HepG2 (cell line): ENCODE measurements at regions not wholly inside any gene's neighbourhood (a gene's known extent, or its start where the extent isn't known, plus 50 kb on each side); places are given as distances from the start of the nearest gene placed in this dataset.

Experiments used
- ATAC-seq: fragments of 200-7000 bp; cut with Tn5 transposase; 3 replicates; pipeline ENCODE4 v1.9.1; 2020; ENCODE audit warnings: mild to moderate bottlenecking, moderate library complexity
- BruUV-seq: library from RNA; stranded (reverse); fragments of 400-500 nt; replicated peaks from 2 replicates; lab custom pipeline; 2021; lab: Mats Ljungman, UMichigan
- CTCF ChIA-PET: fragments of 300-600 bp; formaldehyde crosslinking; extraction: SDS; loops from one replicate; lab custom pipeline; 2021; ENCODE audit warnings: low total read pairs, inconsistent platforms, low intra/inter-chr PET ratio; lab: Yijun Ruan, JAX
- POLR2A ChIA-PET: fragments of 350-600 bp; sonication (Branson Sonifier 250); formaldehyde crosslinking; loops from one replicate; lab custom pipeline; 2020; ENCODE audit warnings: antibody characterized with exemption, inconsistent platforms; lab: Yijun Ruan, JAX
- DNase-seq: peaks from one replicate; pipeline ENCODE4 v3.0.0-alpha.2; 2015; ENCODE audit warnings: low spot score
- FAIRE-seq: peaks from 3 replicates; lab custom pipeline; 2011; peaks lifted over from hg19 to GRCh38; lab: Jason Lieb, UNC
- H2AFZ ChIP-seq: one replicate; pipeline ENCODE4 v1.6.1; 2011; ENCODE audit warnings: low read length, inconsistent platforms
- H3K27ac ChIP-seq: fragments of 300-600 bp; 3 replicates; pipeline ENCODE4 v1.8.0; 2011; ENCODE audit warnings: mixed run types, mild to moderate bottlenecking, mixed read lengths, low read length, inconsistent platforms; ENCODE audit not compliant: insufficient read depth; ENCODE audit errors: extremely low read length
- H3K27me3 ChIP-seq, 2 experiments: fragments of 200-600 bp in 1 of 2; 2 replicates in 1 of 2; 3 replicates in 1 of 2; pipeline versions ENCODE4 v1.6.0 to v1.8.0; 2011; ENCODE audit warnings: low read length in 2 of 2, mild to moderate bottlenecking in 2 of 2, moderate library complexity in 2 of 2, inconsistent platforms in 1 of 2; ENCODE audit not compliant: insufficient read depth in 2 of 2, control insufficient read depth in 1 of 2
- H3K36me3 ChIP-seq, 2 experiments: fragments of 200-600 bp in 1 of 2; replicated peaks in 1 of 2; 2 replicates in 1 of 2; 3 replicates in 1 of 2; pipeline versions ENCODE4 v1.5.1 to v1.8.0; 2011; ENCODE audit warnings: low read length in 2 of 2, inconsistent platforms in 1 of 2; ENCODE audit not compliant: insufficient read depth in 2 of 2, control insufficient read depth in 1 of 2
- H3K4me1 ChIP-seq: 2 replicates; pipeline ENCODE4 v1.5.1; 2012; ENCODE audit warnings: low read length, inconsistent platforms; ENCODE audit not compliant: insufficient read depth
- H3K4me2 ChIP-seq: 2 replicates; pipeline ENCODE4 v1.6.0; 2011; ENCODE audit warnings: low read depth, low read length, inconsistent platforms
- H3K4me3 ChIP-seq, 3 experiments: fragments of 200-600 bp in 1 of 3; sonication (generic), shearing (Covaris generic) in 1 of 3; replicated peaks in 1 of 3; 2 replicates each; pipeline ENCODE4 v1.5.1; 2011 to 2016; ENCODE audit warnings: low read length in 3 of 3, inconsistent platforms in 2 of 3, low read depth in 2 of 3, mild to moderate bottlenecking in 2 of 3, control low read depth in 1 of 3, mixed read lengths in 1 of 3; ENCODE audit not compliant: insufficient read depth in 1 of 3
- H3K79me2 ChIP-seq: one replicate; pipeline ENCODE4 v1.6.1; 2011; ENCODE audit warnings: low read length, inconsistent platforms; ENCODE audit not compliant: insufficient read depth
- H3K9ac ChIP-seq: 2 replicates; pipeline ENCODE4 v1.6.0; 2011; ENCODE audit warnings: mild to moderate bottlenecking, low read depth, low read length, inconsistent platforms; ENCODE audit not compliant: insufficient read depth
- H3K9me3 ChIP-seq: 2 replicates; pipeline ENCODE4 v1.5.1; 2012; ENCODE audit warnings: mild to moderate bottlenecking, low read length
- H4K20me1 ChIP-seq: 2 replicates; pipeline ENCODE4 v1.6.0; 2011; ENCODE audit warnings: inconsistent platforms, mild to moderate bottlenecking, low read length, moderate library complexity; ENCODE audit not compliant: insufficient read depth
- CBX5 ChIP-seq: sonication (generic); formaldehyde crosslinking; IDR thresholded peaks from 2 replicates; pipeline ENCODE4 v1.4.0; 2020; ENCODE audit warnings: missing genetic modification reagents, borderline replicate concordance
- DR1 ChIP-seq: sonication (generic); formaldehyde crosslinking; IDR thresholded peaks from 2 replicates; pipeline ENCODE4 v1.8.0; 2021; ENCODE audit warnings: mild to moderate bottlenecking, missing genetic modification reagents, inconsistent platforms
- GATA4 ChIP-seq: sonication (generic); IDR thresholded peaks from 2 replicates; pipeline ENCODE4 v1.6.1; 2016; ENCODE audit warnings: antibody characterized with exemption, low read depth, borderline replicate concordance
- HCFC1 ChIP-seq: fragments of 150-350 bp; IDR thresholded peaks from 2 replicates; pipeline ENCODE4 v1.6.1; 2014; ENCODE audit warnings: low read depth, low read length
- HHEX ChIP-seq: IDR thresholded peaks from 2 replicates; pipeline ENCODE4 v1.6.1; 2016; ENCODE audit warnings: control low read depth
- NPAS2 ChIP-seq: sonication (generic); formaldehyde crosslinking; IDR thresholded peaks from 2 replicates; pipeline ENCODE4 v1.8.0; 2022; ENCODE audit warnings: mild to moderate bottlenecking, missing genetic modification reagents, borderline replicate concordance
- PCBP1 ChIP-seq: fragments of 200-400 bp; formaldehyde crosslinking; IDR thresholded peaks from 2 replicates; pipeline ENCODE4 v1.6.1; 2017; ENCODE audit warnings: mild to moderate bottlenecking, low read depth, low read length, borderline replicate concordance
- SSRP1 ChIP-seq: IDR thresholded peaks from 2 replicates; pipeline ENCODE4 v1.6.1; 2016; ENCODE audit warnings: control low read depth
- TBX2 ChIP-seq: sonication (generic); formaldehyde crosslinking; IDR thresholded peaks from 2 replicates; pipeline ENCODE4 v1.5.0; 2020; ENCODE audit warnings: missing genetic modification reagents, mild to moderate bottlenecking, borderline replicate concordance
- XRCC5 ChIP-seq: fragments of 200-400 bp; formaldehyde crosslinking; optimal IDR thresholded peaks from 2 replicates; pipeline ENCODE3; 2017; ENCODE audit warnings: mild to moderate bottlenecking, low read length
- ZNF530 ChIP-seq: sonication (generic); formaldehyde crosslinking; IDR thresholded peaks from 2 replicates; pipeline ENCODE4 v1.5.0; 2020; ENCODE audit warnings: low read depth, mild to moderate bottlenecking, missing genetic modification reagents
- ZNF7 ChIP-seq: IDR thresholded peaks from 2 replicates; pipeline ENCODE4 v1.6.1; 2016; ENCODE audit warnings: missing biosample characterization, missing genetic modification reagents
- ZNF788 ChIP-seq: sonication (generic); formaldehyde crosslinking; IDR thresholded peaks from 2 replicates; pipeline ENCODE4 v1.5.0; 2020; ENCODE audit warnings: mild to moderate bottlenecking, missing genetic modification reagents, borderline replicate concordance
- ZNF883 ChIP-seq: sonication (generic); formaldehyde crosslinking; IDR thresholded peaks from 2 replicates; pipeline ENCODE4 v1.5.1; 2020; ENCODE audit warnings: mild to moderate bottlenecking, missing genetic modification reagents; ENCODE audit errors: not compliant biosample characterization
- WGBS: methylation state at CpG from one replicate; pipeline ENCODE4 v1.1.6; 2017; ENCODE audit warnings: low lambda C conversion rate; 5-methylcytosine and 5-hydroxymethylcytosine counted together
- in situ Hi-C: cut with HindIII; loops from 2 replicates; pipeline ENCODE4 v1.10.0; 2017; ENCODE audit warnings: low pct_unique_long_range_greater_than_20kb; ENCODE audit not compliant: extremely low pct_ligation_motif_present
- intact Hi-C: fragments of 100-400 bp; cut with micrococcal nuclease; formaldehyde crosslinking; loops from one replicate; pipeline ENCODE4 v1.10.0; 2022; ENCODE audit not compliant: unreplicated experiment
- TF ChIP-seq, protein P1 (sequence below): sonication (generic); formaldehyde crosslinking; IDR thresholded peaks from 2 replicates; pipeline ENCODE4 v1.8.1; 2023; ENCODE audit warnings: missing genetic modification reagents, mild to moderate bottlenecking, borderline replicate concordance
- TF ChIP-seq, protein P2 (sequence below): sonication (generic); formaldehyde crosslinking; conservative IDR thresholded peaks from 2 replicates; pipeline ENCODE4 v1.8.0; 2022; ENCODE audit warnings: missing genetic modification reagents
- TF ChIP-seq, protein P3 (sequence below): sonication (generic); formaldehyde crosslinking; IDR thresholded peaks from 2 replicates; pipeline ENCODE4 v1.4.0; 2020; ENCODE audit warnings: missing genetic modification reagents
- TF ChIP-seq, protein P4 (sequence below): sonication (generic); formaldehyde crosslinking; IDR thresholded peaks from 2 replicates; pipeline ENCODE4 v1.5.0; 2020; ENCODE audit warnings: missing genetic modification reagents

DNA sequence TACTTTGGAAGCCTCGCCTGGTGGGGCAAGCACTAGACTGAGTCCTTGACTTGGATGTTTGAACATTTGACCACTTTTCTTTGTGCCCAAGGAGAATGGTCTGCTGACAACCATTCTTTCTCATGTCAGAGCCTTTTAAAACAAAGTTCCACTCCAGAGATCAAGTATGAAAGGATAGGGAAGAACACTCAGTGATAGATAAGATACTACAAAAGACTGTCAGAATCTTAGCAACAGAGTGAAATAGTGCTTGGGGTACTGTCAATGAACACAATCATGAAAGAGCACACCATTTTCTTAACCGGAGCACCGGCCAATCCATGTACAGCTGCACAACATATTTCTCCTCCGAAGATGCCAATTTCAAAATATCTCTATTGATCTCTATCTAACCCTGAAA, 82.8 kb upstream of the ADO start:
- H4K20me1 ChIP-seq, result no peaks in the 10 kb centered on the region
- intact Hi-C loops, result no loop called here
- no peak overlapping the region for H2AFZ ChIP-seq
- H3K4me3 ChIP-seq, result no peak overlapping the region
- in situ Hi-C loops, result no loop called here
- WGBS, result 48% methylated on average over 4 of the region's 4 CpGs
- POLR2A ChIA-PET, result no interaction called here
- no peak overlapping the region for H3K4me2 ChIP-seq
- no peaks in the 10 kb centered on the region; the same call in 1 of the 2 replicates for H3K9me3 ChIP-seq
- H3K36me3 ChIP-seq, result no peaks in the 10 kb centered on the region
- H3K27me3 ChIP-seq, result peaks cover 0 to 4% of the 10 kb centered on the region in 2 experiments; a peak in 1 of 5 replicates
- ATAC-seq (no peak), FAIRE-seq (no peak)
- no TSS peak for BruUV-seq
- H3K4me1 ChIP-seq, result peaks cover 19% of the 10 kb centered on the region
- CTCF ChIA-PET, result no interaction called here
- TF ChIP-seq SSRP1 (CRISPR knock-in tag) (no peak), ZNF530 (CRISPR knock-in tag) (no peak), DR1 (CRISPR knock-in tag) (no peak), PCBP1 (no peak), TBX2 (CRISPR knock-in tag) (no peak)
- TF ChIP-seq, protein P1, sequence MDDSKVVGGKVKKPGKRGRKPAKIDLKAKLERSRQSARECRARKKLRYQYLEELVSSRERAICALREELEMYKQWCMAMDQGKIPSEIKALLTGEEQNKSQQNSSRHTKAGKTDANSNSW, result no peak
- TF ChIP-seq, all 625 proteins: peak for 0
- no peaks in the 10 kb centered on the region for H3K79me2 ChIP-seq
- no peak overlapping the region for H3K27ac ChIP-seq
- no peak overlapping the region for H3K9ac ChIP-seq
- DNase-seq, result no peak

DNA sequence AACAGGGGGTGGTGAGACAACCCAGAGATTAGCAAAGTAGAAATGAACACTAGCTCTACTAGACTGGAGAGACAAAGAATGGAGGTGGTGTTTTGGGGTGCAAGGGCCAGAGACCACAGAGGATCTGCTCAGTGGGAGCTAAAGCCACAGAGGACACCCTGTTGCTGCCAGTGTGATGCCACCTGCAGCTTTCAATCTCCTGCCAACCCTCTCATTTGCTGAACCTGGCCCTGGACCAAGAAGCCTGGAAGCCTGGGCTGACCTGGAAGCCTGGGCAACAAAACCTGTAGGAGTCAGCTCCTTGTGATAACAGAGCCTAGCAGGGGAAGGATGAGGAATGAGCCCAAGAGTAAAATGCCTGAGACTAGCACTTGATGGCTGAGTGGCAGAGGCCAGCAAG, 81.1 kb upstream of the ADO start:
- in situ Hi-C loops, result no loop called here
- ATAC-seq (no peak), DNase-seq (no peak), FAIRE-seq (no peak)
- H3K4me2 ChIP-seq, result no peak overlapping the region
- ChIA-PET CTCF (no interaction called here), POLR2A (no interaction called here)
- H3K27me3 ChIP-seq, result peaks cover 0 to 4% of the 10 kb centered on the region in 2 experiments; a peak in 2 of 5 replicates
- H3K9ac ChIP-seq, result no peak overlapping the region
- peaks cover 13% of the 10 kb centered on the region for H3K4me1 ChIP-seq
- no peak overlapping the region for H3K27ac ChIP-seq
- intact Hi-C loops, result no loop called here
- BruUV-seq, result no TSS peak
- no peak overlapping the region for H3K4me3 ChIP-seq
- H3K79me2 ChIP-seq, result no peaks in the 10 kb centered on the region
- no peaks in the 10 kb centered on the region for H3K36me3 ChIP-seq
- H2AFZ ChIP-seq, result no peak overlapping the region
- H3K9me3 ChIP-seq, result no peaks in the 10 kb centered on the region; the same call in 1 of the 2 replicates
- H4K20me1 ChIP-seq, result no peaks in the 10 kb centered on the region
- TF ChIP-seq, protein P2, sequence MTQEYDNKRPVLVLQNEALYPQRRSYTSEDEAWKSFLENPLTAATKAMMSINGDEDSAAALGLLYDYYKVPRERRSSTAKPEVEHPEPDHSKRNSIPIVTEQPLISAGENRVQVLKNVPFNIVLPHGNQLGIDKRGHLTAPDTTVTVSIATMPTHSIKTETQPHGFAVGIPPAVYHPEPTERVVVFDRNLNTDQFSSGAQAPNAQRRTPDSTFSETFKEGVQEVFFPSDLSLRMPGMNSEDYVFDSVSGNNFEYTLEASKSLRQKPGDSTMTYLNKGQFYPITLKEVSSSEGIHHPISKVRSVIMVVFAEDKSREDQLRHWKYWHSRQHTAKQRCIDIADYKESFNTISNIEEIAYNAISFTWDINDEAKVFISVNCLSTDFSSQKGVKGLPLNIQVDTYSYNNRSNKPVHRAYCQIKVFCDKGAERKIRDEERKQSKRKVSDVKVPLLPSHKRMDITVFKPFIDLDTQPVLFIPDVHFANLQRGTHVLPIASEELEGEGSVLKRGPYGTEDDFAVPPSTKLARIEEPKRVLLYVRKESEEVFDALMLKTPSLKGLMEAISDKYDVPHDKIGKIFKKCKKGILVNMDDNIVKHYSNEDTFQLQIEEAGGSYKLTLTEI (CRISPR knock-in tag), result no peak
- no peak for TF ChIP-seq NPAS2 (CRISPR knock-in tag)
- TF ChIP-seq XRCC5, result no peak
- TF ChIP-seq, protein P3, sequence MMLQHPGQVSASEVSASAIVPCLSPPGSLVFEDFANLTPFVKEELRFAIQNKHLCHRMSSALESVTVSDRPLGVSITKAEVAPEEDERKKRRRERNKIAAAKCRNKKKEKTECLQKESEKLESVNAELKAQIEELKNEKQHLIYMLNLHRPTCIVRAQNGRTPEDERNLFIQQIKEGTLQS (CRISPR knock-in tag), result no peak
- no peak for TF ChIP-seq ZNF7 (CRISPR knock-in tag)
- no peak for TF ChIP-seq ZNF883 (CRISPR knock-in tag)
- TF ChIP-seq, protein P4, sequence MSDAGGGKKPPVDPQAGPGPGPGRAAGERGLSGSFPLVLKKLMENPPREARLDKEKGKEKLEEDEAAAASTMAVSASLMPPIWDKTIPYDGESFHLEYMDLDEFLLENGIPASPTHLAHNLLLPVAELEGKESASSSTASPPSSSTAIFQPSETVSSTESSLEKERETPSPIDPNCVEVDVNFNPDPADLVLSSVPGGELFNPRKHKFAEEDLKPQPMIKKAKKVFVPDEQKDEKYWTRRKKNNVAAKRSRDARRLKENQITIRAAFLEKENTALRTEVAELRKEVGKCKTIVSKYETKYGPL (CRISPR knock-in tag), result no peak
- no peak for TF ChIP-seq CBX5 (CRISPR knock-in tag)
- TF ChIP-seq HCFC1, result no peak
- no peak for TF ChIP-seq GATA4
- TF ChIP-seq HHEX (CRISPR knock-in tag), result no peak
- no peak for TF ChIP-seq ZNF788 (CRISPR knock-in tag)
